IPS-11a (cell line): ENCODE measurements at regions not wholly inside any gene's neighbourhood (a gene's known extent, or its start where the extent isn't known, plus 50 kb on each side); places are given as distances from the start of the nearest gene placed in this dataset.
"Not testable (repeated sequence)": the region's sequence is repeated elsewhere in the genome, so short reads cannot be mapped to it uniquely, and the experiment has no call there.

Experiments used
- H3K4me3 ChIP-seq: one replicate; pipeline ENCODE4 v1.5.1; 2013; ENCODE audit warnings: low read depth, low read length, control low read depth

- H3K4me3 ChIP-seq = not testable (repeated sequence)
Measured at GRCh38 chrY:17579956-17580519, 300.0 kb downstream of the CDY2B start.

- peak overlapping the region; percentile 20 for H3K4me3 ChIP-seq
Measured at GRCh38 chrY:17579131-17579955, 300.7 kb downstream of the CDY2B start.

GRCh38 chrY:17563114-17563513 is 316.9 kb downstream of the CDY2B start:
- not testable (repeated sequence) for H3K4me3 ChIP-seq
